ENCODE measurements at regions not wholly inside any gene's neighbourhood (a gene's known extent, or its start where the extent isn't known, plus 50 kb on each side); places are given as distances from the start of the nearest gene placed in this dataset.

GRCh38 chr15:94606286-94606685 lies 374.9 kb downstream of the MCTP2 start:
- TF ChIP-seq EZH2 (IDR thresholded peaks at IDR 0.05; ENCODE audit: borderline replicate concordance, low read length) (no peak), CTCF (IDR thresholded peaks at IDR 0.05; ENCODE audit: low read length) (no peak)
- H2AFZ ChIP-seq (ENCODE audit: low read length), result no peak overlapping the region
- no peaks in the 10 kb centered on the region for H3F3A ChIP-seq (ENCODE audit: insufficient read depth, low read length)
- H3K9me3 ChIP-seq (ENCODE audit: low read length), result no peaks in the 10 kb centered on the region
- no peak overlapping the region for H3K4me2 ChIP-seq (ENCODE audit: low read length)
- H3K4me3 ChIP-seq (ENCODE audit: low read depth, low read length, poor library complexity, severe bottlenecking), result no peak overlapping the region
- no peak overlapping the region for H3K9ac ChIP-seq (ENCODE audit: low read length)
- H3K79me2 ChIP-seq (ENCODE audit: insufficient read depth, low read length), result no peaks in the 10 kb centered on the region
- H3K36me3 ChIP-seq (ENCODE audit: insufficient read depth, low read length), result no peaks in the 10 kb centered on the region
- H3K4me1 ChIP-seq (ENCODE audit: insufficient read depth, low read length, severe bottlenecking), result no peaks in the 10 kb centered on the region
- H3K27ac ChIP-seq (ENCODE audit: low read depth, low read length, poor library complexity, severe bottlenecking), result no peak overlapping the region
- no peaks in the 10 kb centered on the region for H4K20me1 ChIP-seq (ENCODE audit: insufficient read depth, low read length)
- no peaks in the 10 kb centered on the region for H3K27me3 ChIP-seq (ENCODE audit: insufficient read depth, low read length)
- H3K9me2 ChIP-seq (ENCODE audit: low read depth, low read length), result no peaks in the 10 kb centered on the region

- no peak overlapping the region for H3K4me3 ChIP-seq (ENCODE audit: low read depth, low read length, poor library complexity, severe bottlenecking)
- H3K27me3 ChIP-seq (ENCODE audit: insufficient read depth, low read length), result no peaks in the 10 kb centered on the region
- H3F3A ChIP-seq (ENCODE audit: insufficient read depth, low read length), result no peaks in the 10 kb centered on the region
- H3K4me2 ChIP-seq (ENCODE audit: low read length), result no peak overlapping the region
- H3K4me1 ChIP-seq (ENCODE audit: insufficient read depth, low read length, severe bottlenecking), result no peaks in the 10 kb centered on the region
- TF ChIP-seq EZH2 (IDR thresholded peaks at IDR 0.05; ENCODE audit: borderline replicate concordance, low read length) (no peak), CTCF (IDR thresholded peaks at IDR 0.05; ENCODE audit: low read length) (no peak)
- H3K9me2 ChIP-seq (ENCODE audit: low read depth, low read length), result no peaks in the 10 kb centered on the region
- H3K9ac ChIP-seq (ENCODE audit: low read length), result no peak overlapping the region
- H3K79me2 ChIP-seq (ENCODE audit: insufficient read depth, low read length), result no peaks in the 10 kb centered on the region
- H2AFZ ChIP-seq (ENCODE audit: low read length), result no peak overlapping the region
- H3K9me3 ChIP-seq (ENCODE audit: low read length), result no peaks in the 10 kb centered on the region
- no peaks in the 10 kb centered on the region for H4K20me1 ChIP-seq (ENCODE audit: insufficient read depth, low read length)
- H3K27ac ChIP-seq (ENCODE audit: low read depth, low read length, poor library complexity, severe bottlenecking), result no peak overlapping the region
- H3K36me3 ChIP-seq (ENCODE audit: insufficient read depth, low read length), result no peaks in the 10 kb centered on the region
Observed at GRCh38 chr15:94607176-94607654, 375.9 kb downstream of the MCTP2 start.

- H3K4me1 ChIP-seq (ENCODE audit: insufficient read depth, low read length, severe bottlenecking), result no peaks in the 10 kb centered on the region
- H3F3A ChIP-seq (ENCODE audit: insufficient read depth, low read length), result no peaks in the 10 kb centered on the region
- no peak overlapping the region for H3K4me2 ChIP-seq (ENCODE audit: low read length)
Observed at GRCh38 chr15:94610069-94610468, 378.7 kb downstream of the MCTP2 start.

More at GRCh38 chr15:94610069-94610468, 378.7 kb downstream of the MCTP2 start:
- H2AFZ ChIP-seq (ENCODE audit: low read length), result no peak overlapping the region
- no peaks in the 10 kb centered on the region for H3K9me2 ChIP-seq (ENCODE audit: low read depth, low read length)
- no peak overlapping the region for H3K9ac ChIP-seq (ENCODE audit: low read length)
- no peaks in the 10 kb centered on the region for H3K9me3 ChIP-seq (ENCODE audit: low read length)
- no peak overlapping the region for H3K27ac ChIP-seq (ENCODE audit: low read depth, low read length, poor library complexity, severe bottlenecking)
- no peaks in the 10 kb centered on the region for H3K27me3 ChIP-seq (ENCODE audit: insufficient read depth, low read length)
- H4K20me1 ChIP-seq (ENCODE audit: insufficient read depth, low read length), result no peaks in the 10 kb centered on the region
- no peak overlapping the region for H3K4me3 ChIP-seq (ENCODE audit: low read depth, low read length, poor library complexity, severe bottlenecking)
- H3K79me2 ChIP-seq (ENCODE audit: insufficient read depth, low read length), result no peaks in the 10 kb centered on the region
- H3K36me3 ChIP-seq (ENCODE audit: insufficient read depth, low read length), result no peaks in the 10 kb centered on the region
- TF ChIP-seq CTCF (IDR thresholded peaks at IDR 0.05; ENCODE audit: low read length) (no peak), EZH2 (IDR thresholded peaks at IDR 0.05; ENCODE audit: borderline replicate concordance, low read length) (no peak)
